ENCODE measurements at regions not wholly inside any gene's neighbourhood (a gene's known extent, or its start where the extent isn't known, plus 50 kb on each side); places are given as distances from the start of the nearest gene placed in this dataset.

DNA sequence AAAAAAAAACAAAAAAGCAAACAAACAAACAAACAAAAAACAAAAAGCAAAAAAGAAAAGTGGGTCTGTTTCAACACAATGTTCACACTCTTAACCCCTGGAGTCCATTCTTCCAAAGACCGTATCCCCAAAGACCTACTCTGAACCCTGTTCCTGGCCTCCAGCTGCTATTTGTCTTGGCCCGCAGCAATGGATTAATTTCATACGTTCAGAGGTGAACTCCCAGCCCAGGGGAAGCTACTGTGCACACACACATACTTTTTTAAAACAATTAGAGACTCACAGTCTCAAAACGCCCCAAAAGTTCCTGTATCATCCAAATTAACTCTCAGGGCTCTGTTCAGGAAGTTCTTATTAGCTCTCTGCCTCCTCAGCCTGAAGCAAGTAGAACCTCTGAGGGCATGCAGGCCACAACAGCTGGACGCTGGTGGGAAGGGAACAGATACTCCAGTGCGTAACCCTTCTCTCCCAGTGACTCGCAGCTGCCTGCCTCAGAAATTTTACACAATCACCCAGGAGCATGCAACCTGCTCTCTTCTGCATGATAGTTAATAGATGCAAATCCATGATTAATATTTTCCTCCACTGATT is 395.4 kb downstream of the RRAGC start:
- DNase-seq (ENCODE audit: low read depth, low spot score): no peak
- no peak overlapping the region for H3K4me3 ChIP-seq (ENCODE audit: low read depth, low read length)
- ChIA-PET POLR2A (no interaction called here), CTCF (no interaction called here)
- TF ChIP-seq, protein P1, sequence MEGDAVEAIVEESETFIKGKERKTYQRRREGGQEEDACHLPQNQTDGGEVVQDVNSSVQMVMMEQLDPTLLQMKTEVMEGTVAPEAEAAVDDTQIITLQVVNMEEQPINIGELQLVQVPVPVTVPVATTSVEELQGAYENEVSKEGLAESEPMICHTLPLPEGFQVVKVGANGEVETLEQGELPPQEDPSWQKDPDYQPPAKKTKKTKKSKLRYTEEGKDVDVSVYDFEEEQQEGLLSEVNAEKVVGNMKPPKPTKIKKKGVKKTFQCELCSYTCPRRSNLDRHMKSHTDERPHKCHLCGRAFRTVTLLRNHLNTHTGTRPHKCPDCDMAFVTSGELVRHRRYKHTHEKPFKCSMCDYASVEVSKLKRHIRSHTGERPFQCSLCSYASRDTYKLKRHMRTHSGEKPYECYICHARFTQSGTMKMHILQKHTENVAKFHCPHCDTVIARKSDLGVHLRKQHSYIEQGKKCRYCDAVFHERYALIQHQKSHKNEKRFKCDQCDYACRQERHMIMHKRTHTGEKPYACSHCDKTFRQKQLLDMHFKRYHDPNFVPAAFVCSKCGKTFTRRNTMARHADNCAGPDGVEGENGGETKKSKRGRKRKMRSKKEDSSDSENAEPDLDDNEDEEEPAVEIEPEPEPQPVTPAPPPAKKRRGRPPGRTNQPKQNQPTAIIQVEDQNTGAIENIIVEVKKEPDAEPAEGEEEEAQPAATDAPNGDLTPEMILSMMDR (IDR thresholded peaks at IDR 0.05; ENCODE audit: insufficient read depth, low read length, missing control alignments): no peak

DNA sequence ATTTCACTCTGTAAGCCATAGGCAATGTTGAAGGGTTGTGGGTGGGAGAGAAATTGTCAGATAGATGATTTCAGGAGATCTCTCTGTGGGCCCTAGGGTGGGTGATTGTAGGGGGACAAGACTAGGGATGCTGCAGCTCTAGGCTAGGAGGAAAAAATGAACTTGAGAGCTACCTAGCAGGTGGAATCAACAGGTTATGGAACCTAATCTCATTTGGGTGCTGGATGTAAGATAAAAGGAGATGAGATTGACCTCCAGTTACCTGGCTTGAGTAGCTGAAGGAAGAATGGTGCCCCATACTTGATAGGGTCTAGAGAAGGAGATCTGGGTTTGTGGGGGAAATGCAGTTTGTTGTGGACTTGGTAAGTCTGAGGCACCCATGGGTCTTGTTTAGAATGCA is 396.5 kb downstream of the RRAGC start:
- TF ChIP-seq, protein P1 (IDR thresholded peaks at IDR 0.05; ENCODE audit: insufficient read depth, low read length, missing control alignments): no peak
- CTCF ChIA-PET: no interaction called here
- POLR2A ChIA-PET: no interaction called here
- H3K4me3 ChIP-seq (ENCODE audit: low read depth, low read length): no peak overlapping the region
- no peak for DNase-seq (ENCODE audit: low read depth, low spot score)

DNA sequence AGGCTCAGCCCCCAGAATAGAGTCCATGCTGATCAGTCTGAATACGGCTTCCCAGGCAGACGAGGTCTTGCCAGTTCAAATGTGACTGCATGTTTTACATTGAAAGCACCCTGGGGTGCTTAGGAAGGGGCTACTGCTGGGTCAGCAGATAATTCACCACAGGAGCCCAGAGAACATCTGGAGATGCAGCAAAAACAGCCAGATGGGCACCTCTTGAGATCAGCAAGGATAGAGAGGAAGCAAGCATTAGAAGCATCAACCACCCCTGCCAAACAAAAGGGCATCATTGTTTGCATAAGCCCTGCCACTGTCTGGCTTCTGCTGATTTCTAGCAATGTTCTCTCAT is 403.1 kb downstream of the RRAGC start:
- no peak overlapping the region for H3K4me3 ChIP-seq (ENCODE audit: low read depth, low read length)
- POLR2A ChIA-PET: no interaction called here
- no peak for DNase-seq (ENCODE audit: low read depth, low spot score)
- TF ChIP-seq, protein P1 (IDR thresholded peaks at IDR 0.05; ENCODE audit: insufficient read depth, low read length, missing control alignments): no peak
- CTCF ChIA-PET: no interaction called here

DNA sequence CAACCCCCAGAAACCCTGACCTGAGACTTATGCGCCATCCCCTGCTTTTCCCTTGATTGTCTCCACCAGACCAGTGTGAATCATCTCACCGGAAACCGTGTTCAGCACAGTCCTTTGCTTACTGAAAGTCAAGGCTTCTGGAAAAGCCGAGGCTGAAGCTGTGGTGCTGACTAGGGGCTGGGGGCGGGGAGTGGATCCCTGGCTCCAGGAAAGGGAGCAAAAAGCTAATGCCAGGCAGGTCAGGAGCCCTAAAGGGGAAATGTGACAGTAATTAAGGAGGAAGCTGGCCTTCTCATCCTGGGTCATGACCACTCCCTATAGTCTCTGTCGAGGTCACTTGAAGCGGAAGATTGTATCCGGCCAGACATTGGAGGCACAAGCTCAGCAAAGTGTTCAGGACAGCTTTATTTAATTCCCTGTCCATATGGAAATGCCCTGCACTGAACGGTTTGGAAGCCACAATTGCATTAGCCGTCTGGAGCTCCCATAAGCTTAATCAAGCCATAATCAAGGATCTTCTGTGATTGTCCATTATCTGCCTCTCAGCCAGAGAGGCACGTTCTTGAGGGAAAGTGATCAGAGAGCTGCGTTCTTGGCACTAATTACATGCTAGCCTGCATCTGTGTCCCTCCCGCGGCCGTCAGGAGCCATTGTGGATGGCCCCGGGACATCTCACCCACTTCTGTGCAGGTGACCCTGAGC is 403.6 kb downstream of the RRAGC start:
- TF ChIP-seq, protein P1 (IDR thresholded peaks at IDR 0.05; ENCODE audit: insufficient read depth, low read length, missing control alignments): no peak
- H3K4me3 ChIP-seq (ENCODE audit: low read depth, low read length): no peak overlapping the region
- ChIA-PET CTCF (no interaction called here), POLR2A (no interaction called here)
- no peak for DNase-seq (ENCODE audit: low read depth, low spot score)

DNA sequence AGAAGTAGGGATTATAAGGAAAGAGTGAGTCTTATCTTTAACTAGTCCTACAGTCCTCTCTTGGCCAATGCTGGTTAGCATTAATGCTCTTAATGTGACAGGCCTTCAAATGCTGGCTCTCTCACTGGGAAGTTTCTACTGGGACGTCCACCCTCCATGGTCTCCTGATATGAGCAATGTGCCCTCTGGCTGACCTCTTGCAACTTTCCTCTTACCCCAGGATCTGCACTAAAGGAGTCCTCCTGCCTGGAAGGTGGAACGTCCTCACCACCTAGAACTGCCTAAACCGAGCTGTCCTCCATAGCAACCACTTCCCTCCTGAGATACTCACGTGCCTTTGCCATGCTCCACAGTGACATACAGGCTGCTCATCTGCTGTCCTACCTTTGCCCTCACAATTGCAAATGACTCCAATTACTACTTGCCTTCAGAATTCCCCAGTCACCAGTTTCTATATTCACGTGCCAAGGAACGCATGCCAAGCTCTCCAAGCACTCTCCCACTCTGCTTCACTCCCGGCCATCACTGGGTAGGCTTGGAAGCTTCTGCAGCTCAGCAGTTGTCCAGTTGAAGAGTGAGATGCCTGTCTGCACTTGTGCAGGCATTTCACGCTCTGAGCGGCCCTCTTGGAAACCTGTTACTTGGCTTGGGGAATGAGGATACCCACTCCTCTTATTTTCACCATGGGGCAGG is 404.7 kb downstream of the RRAGC start:
- DNase-seq (ENCODE audit: low read depth, low spot score): no peak
- ChIA-PET POLR2A (no interaction called here), CTCF (no interaction called here)
- H3K4me3 ChIP-seq (ENCODE audit: low read depth, low read length): no peak overlapping the region
- TF ChIP-seq, protein P1 (IDR thresholded peaks at IDR 0.05; ENCODE audit: insufficient read depth, low read length, missing control alignments): no peak

DNA sequence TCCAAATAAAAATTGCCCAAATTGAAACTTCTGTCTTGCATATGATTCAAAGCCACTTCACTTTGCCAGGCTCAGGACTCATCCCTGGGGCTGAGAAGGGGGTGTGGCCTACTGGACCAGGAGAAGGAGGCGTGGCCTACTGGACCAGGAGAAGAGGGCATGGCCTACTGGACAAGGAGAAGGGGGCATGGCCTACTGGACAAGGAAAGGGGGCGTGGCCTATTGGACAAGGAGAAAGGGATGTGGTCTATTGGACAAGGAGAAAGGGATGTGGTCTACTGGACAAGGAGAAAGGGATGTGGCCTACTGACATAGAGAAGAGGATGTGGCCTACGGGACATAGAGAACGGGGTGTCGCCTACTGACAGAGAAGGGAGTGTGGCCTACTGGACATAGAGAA is 405.3 kb downstream of the RRAGC start:
- TF ChIP-seq, protein P1 (IDR thresholded peaks at IDR 0.05; ENCODE audit: insufficient read depth, low read length, missing control alignments): no peak
- ChIA-PET CTCF (no interaction called here), POLR2A (no interaction called here)
- DNase-seq (ENCODE audit: low read depth, low spot score): no peak
- no peak overlapping the region for H3K4me3 ChIP-seq (ENCODE audit: low read depth, low read length)
